Uterus (tissue), 2 donors: ENCODE measurements at regions not wholly inside any gene's neighbourhood (a gene's known extent, or its start where the extent isn't known, plus 50 kb on each side); places are given as distances from the start of the nearest gene placed in this dataset.

Experiments used
- POLR2A ChIP-seq, 2 donors: fragments of 450-650 bp; IDR thresholded peaks; one replicate each; pipeline ENCODE4 v1.6.1; 2016; ENCODE audit warnings: antibody characterized with exemption in 2 of 2, mild to moderate bottlenecking in 1 of 2, moderate library complexity in 1 of 2
- TF ChIP-seq, protein P1 (sequence below), 4 experiments: fragments of 200-600 bp in 2 of 4; fragments of 450-650 bp in 2 of 4; sonication (generic) in 2 of 4; IDR thresholded peaks; one replicate each; pipeline ENCODE4 v1.5.1; 2016 to 2019; ENCODE audit warnings: antibody characterized with exemption in 4 of 4, mild to moderate bottlenecking in 2 of 4, moderate library complexity in 1 of 4

- TF ChIP-seq, protein P1, sequence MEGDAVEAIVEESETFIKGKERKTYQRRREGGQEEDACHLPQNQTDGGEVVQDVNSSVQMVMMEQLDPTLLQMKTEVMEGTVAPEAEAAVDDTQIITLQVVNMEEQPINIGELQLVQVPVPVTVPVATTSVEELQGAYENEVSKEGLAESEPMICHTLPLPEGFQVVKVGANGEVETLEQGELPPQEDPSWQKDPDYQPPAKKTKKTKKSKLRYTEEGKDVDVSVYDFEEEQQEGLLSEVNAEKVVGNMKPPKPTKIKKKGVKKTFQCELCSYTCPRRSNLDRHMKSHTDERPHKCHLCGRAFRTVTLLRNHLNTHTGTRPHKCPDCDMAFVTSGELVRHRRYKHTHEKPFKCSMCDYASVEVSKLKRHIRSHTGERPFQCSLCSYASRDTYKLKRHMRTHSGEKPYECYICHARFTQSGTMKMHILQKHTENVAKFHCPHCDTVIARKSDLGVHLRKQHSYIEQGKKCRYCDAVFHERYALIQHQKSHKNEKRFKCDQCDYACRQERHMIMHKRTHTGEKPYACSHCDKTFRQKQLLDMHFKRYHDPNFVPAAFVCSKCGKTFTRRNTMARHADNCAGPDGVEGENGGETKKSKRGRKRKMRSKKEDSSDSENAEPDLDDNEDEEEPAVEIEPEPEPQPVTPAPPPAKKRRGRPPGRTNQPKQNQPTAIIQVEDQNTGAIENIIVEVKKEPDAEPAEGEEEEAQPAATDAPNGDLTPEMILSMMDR (IDR thresholded peaks at IDR 0.05) = no peak
- TF ChIP-seq POLR2A (IDR thresholded peaks at IDR 0.05) = no peak
Observed at GRCh38 chr15:58307313-58307961, 124.4 kb upstream of the LIPC start.
